GM21526 (cell line): ENCODE measurements at regions not wholly inside any gene's neighbourhood (a gene's known extent, or its start where the extent isn't known, plus 50 kb on each side); places are given as distances from the start of the nearest gene placed in this dataset.

Source experiments
- ATAC-seq: cut with Tn5 transposase; IDR thresholded peaks from one replicate; pipeline ENCODE4 v1.9.1; 2021; ENCODE audit warnings: moderate library complexity; ENCODE audit not compliant: unreplicated experiment, low FRiP score

DNA sequence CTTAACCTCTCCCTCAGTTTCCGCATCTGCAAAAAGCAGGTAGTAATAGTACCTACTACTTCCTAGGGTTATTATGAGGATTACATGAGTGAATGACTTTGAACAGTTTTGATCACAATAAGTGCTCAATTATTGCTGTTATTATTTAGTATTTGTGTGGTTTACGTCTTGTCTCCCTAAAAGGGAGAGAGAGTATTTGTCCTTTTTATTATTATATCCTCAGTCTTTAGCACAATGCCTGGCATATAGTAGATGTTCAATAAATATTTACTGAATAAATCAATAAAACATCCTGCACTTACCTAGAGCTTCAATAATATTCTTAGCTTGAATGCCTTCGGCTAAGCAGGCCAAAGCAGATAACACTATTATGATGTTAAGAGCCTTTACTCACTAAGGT lies 160.0 kb downstream of the TANC2 start:
- ATAC-seq: no peak

- no peak for ATAC-seq
These were observed 160.6 kb downstream of the TANC2 start for GRCh38 chr17:63126607-63127006.

DNA sequence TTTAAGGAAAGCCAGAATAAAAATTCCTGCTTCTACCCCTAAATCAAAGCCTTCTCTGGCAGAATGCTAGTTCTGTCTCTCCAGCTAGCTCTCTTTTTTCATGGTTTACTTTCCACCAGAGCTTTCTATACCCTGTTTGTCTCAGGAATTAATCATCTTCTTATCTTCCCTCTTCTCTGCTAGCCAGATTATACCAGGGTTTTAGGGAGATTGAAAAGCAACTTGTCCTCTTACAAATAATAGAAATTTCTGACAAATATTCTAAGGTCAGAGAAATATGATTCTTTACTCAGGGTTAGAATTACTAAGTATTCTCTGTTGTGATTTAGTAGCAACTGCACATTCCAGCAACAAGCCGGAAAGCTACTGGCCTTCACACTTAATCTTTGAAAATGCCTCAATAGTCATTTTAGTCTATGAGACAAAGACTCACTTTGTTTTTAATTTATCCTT lies 166.4 kb downstream of the TANC2 start:
- ATAC-seq: no peak

- no peak for ATAC-seq
These were observed 167.5 kb downstream of the TANC2 start for GRCh38 chr17:63133491-63133890.

DNA sequence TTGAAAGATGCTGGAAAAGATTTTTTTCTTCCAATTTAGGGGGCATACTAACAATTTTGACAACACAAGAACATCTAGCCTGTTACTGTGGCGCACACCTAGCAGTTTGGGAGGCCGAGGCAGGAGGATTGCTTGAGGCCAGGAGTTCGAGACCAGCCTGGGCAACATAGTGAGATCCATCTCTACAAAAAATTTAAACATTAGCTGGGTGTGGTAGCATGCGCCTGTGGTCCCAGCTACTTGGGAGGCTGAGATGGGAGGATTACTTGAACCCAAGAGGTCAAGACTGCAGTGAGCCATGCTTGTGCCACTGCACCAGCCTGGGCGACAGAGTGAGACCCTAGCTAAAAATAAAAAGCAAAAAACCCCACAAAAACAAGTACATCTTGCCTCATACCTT lies 168.8 kb downstream of the TANC2 start:
- no peak for ATAC-seq

GRCh38 chr17:63136369-63137012 lies 170.5 kb downstream of the TANC2 start:
- ATAC-seq: no peak

DNA sequence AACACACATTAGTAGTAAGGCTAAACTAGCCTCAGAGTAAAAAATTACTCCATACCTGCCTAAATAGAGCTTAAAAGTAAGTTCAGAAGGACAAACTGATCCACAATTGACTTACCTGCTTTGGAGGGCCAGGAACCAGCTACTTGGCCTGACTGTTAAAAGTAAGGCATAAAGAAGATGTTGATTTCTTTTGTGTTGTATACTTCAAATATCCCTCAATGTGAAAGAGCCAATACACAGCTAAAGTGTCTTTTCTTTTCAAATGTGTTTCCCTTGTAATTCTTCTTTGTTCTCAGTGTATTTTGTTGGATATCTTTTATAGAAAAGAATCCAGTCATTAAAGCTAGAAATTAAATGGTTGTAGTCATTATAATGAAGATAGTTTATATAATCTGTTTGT lies 171.1 kb downstream of the TANC2 start:
- no peak for ATAC-seq

GRCh38 chr17:63138713-63139112 lies 172.7 kb downstream of the TANC2 start:
- ATAC-seq: no peak

DNA sequence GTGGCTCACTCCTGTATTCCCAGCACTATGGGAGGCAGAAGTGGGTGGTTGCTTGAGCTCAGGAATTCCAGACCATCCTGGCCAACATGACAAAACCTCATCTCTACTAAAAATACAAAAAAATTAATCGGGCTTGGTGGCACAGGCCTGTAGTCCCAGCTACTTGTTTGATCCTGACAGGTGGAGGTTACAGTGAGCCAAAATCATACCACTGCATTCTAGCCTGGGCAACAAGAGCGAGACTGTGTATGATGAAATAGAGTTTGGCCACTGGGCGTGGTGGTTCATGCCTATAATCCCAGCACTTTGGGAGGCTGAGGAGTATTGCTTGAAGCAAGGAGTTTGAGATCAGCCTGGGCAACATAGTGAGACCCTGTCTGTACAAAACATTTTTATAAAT lies 173.3 kb downstream of the TANC2 start:
- ATAC-seq: no peak

GRCh38 chr17:63140255-63140654 lies 174.2 kb downstream of the TANC2 start:
- ATAC-seq: no peak

DNA sequence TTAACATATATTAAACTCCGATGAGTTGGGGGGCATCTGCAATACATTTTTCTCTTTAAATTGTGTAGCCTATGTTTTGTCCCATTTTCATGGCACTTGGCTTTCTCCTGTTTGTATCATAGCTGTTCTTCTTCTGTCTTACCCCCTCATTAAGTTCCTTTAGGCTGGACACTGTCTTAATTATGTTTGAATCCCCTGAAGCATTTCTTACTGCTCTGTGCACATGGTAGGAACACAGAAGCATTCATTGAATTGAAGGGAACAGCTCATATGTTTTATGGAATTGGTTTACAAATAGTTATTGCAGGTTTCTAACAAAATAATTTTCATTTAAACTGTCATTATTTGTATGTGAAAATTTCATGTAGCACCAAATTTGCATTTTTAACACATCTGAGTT lies 176.8 kb downstream of the TANC2 start:
- ATAC-seq: no peak

DNA sequence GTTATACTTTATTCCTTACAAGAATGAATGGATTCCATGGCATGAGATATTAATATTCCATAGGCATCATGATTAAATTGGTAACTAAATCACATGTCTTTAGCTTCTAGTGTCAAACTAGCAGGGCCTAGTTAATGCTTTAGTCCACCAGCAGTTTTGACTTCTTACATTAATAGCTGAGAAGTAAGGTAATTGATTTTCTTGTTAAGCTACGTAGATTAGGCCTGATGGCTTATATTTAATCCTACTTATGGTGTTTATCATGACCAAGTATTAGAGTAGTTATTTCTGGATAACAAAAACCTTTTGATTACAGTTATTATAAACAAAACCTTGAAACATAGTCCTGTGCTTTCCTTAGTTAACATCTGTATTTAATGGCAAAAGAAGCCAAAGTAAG lies 184.5 kb downstream of the TANC2 start:
- no peak for ATAC-seq

DNA sequence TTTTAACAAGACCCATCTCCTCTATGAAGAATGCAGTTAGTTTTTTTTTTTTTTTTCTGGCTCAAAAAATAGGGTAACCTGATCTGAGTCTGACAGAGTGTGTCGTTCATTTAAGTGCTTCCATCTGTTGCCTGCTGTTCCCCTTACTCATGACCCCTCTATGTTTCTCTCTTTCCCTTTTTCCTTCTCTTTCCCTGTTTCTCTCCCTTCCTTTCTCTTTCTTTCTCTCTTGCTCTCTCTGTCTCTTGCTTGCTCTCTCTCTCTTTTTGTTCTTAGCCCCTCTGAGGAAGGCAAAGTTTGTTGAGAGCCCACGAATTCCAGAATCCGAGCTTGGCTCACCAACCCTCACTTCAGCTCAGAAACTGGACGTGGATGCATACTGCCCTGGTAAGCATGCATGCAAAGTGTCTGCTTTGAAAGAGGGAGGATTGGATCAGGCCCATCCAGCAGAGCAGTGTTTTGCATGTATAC lies 185.0 kb downstream of the TANC2 start:
- ATAC-seq: no peak

DNA sequence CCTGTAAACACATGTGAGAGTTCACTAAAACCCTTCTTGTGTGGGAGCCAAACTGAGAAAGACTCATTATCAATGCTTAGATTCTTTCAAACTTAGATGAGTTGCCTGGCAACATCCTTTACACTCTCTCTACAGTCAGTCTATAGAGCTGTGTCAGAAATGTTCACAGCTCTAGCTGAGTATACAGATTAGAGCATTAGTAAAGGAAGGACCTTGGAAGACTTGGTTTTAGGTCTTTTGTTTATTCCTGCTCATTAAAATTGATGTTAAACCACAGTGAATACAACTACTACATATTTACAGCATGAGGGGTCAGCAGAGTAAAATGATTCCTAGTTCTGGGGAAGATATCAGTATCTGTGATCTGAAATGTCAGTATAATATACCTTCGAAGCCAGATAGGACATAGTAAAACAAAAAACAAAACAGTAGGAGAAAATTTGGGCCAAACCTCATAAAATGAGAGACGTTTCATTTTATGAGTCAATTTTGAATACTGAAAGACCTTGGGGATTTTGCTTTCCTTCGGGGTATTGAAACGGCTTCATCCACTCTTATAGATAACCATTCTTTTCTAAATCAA lies 186.0 kb downstream of the TANC2 start:
- ATAC-seq: no peak

- ATAC-seq: no peak
These were observed 187.5 kb downstream of the TANC2 start for GRCh38 chr17:63153488-63153887.

GRCh38 chr17:63154586-63155244 lies 188.7 kb downstream of the TANC2 start:
- ATAC-seq: no peak

GRCh38 chr17:63156986-63157385 lies 191.0 kb downstream of the TANC2 start:
- ATAC-seq: no peak

DNA sequence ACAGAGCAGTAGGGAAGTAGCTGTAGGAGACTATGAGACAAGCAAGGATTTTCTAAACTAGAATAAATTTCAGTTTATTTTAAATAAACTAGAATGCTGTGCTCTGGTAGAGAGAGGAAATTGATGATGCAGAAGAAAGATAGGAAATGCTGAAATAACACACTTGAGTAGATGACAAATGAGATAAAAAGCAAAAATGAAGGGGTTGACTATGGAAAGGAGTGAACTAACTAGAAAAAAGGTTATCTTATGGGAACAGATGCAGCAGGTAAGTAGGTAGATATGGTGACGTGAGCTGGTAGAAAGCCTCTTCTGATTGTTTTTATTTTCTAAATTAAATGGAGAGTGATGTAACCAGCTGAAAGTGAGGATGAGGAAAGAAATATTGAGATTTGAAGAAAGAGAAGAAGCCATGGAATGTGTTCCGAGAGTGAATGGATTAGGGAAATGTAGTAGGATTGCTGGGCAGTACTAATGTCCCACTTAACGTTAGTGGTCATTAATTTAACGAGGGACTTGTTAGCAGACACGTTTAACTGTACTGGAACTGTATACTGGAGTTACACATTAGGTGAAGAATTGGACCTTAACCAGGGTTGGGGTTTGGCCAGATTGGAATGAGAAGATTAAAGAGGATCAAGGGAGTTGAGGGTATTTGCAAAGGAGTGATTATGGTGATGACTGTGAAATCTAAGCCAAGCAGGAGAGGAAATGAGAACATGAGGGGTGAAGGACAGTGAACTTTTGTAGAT lies 196.5 kb downstream of the TANC2 start:
- no peak for ATAC-seq

DNA sequence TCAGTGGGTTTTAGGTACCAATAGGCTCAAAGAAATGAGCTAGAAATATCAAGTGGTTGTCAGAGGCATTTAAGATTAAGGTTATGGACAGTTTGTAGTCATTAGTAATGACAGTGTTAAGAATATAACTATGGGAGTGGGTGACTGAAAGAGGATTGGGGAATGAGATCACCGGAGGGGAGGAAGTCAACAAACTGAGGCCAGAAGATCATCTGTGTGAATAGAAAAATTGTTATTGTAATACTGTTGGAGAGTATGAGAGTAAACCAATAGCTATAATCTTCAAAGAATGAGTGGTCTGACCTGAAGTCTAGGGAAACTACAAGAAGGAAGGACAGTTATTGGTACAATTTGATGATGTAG lies 197.1 kb downstream of the TANC2 start:
- ATAC-seq: no peak

- ATAC-seq: no peak
These were observed 199.4 kb downstream of the TANC2 start for GRCh38 chr17:63165400-63165799.

- no peak for ATAC-seq
These were observed 204.8 kb downstream of the TANC2 start for GRCh38 chr17:63170795-63171194.
